K562 (cell line): ENCODE measurements at regions not wholly inside any gene's neighbourhood (a gene's known extent, or its start where the extent isn't known, plus 50 kb on each side); places are given as distances from the start of the nearest gene placed in this dataset.

ENCODE experiments used
- ATAC-seq: fragments of 200-7000 bp; cut with Tn5 transposase; 3 replicates; pipeline ENCODE4 v1.9.1; 2020; ENCODE audit warnings: moderate library complexity
- BruUV-seq: library from RNA; stranded (reverse); fragments of 400-500 nt; replicated peaks from 2 replicates; lab custom pipeline; 2021; lab: Mats Ljungman, UMichigan
- CTCF ChIA-PET: fragments of 300-600 bp; formaldehyde crosslinking; extraction: SDS; loops from one replicate; lab custom pipeline; 2021; ENCODE audit warnings: low intra/inter-chr PET ratio; lab: Yijun Ruan, JAX
- POLR2A ChIA-PET: fragments of 300-600, 350-650 bp; sonication (Branson Sonifier 250); formaldehyde crosslinking; extraction: SDS; loops from one replicate; lab custom pipeline; 2021; ENCODE audit warnings: antibody characterized with exemption, inconsistent platforms; lab: Yijun Ruan, JAX
- DNase-seq, 4 experiments: peaks; one replicate each; pipeline versions ENCODE4 v3.0.0 to v3.0.0-alpha.2; 2011 to 2018; ENCODE audit warnings: low spot score in 3 of 4, mixed read lengths in 3 of 4; ENCODE audit errors: extremely low read depth in 1 of 4
- FAIRE-seq: peaks from 2 replicates; lab custom pipeline; 2011; peaks lifted over from hg19 to GRCh38; lab: Jason Lieb, UNC
- H2AFZ ChIP-seq: 2 replicates; pipeline ENCODE4 v1.6.0; 2011; ENCODE audit warnings: low read depth, low read length, control low read depth, inconsistent platforms
- H3K27ac ChIP-seq: fragments of 200-600 bp; 3 replicates; pipeline ENCODE4 v1.8.0; 2011; ENCODE audit warnings: low read depth, mild to moderate bottlenecking, control low read depth, inconsistent platforms, low read length, moderate library complexity, mixed read lengths; ENCODE audit errors: extremely low read depth
- H3K27me3 ChIP-seq, 2 experiments: fragments of 300-600 bp in 1 of 2; 2 replicates in 1 of 2; 3 replicates in 1 of 2; pipeline versions ENCODE4 v1.6.0 to v1.8.0; 2011; ENCODE audit warnings: inconsistent platforms in 2 of 2, low read length in 2 of 2, mild to moderate bottlenecking in 1 of 2, mixed read lengths in 1 of 2, moderate library complexity in 1 of 2; ENCODE audit not compliant: control insufficient read depth in 2 of 2, insufficient read depth in 2 of 2
- H3K36me3 ChIP-seq: fragments of 300-600 bp; 3 replicates; pipeline ENCODE4 v1.8.0; 2011; ENCODE audit warnings: mild to moderate bottlenecking, low read length, inconsistent platforms; ENCODE audit not compliant: control insufficient read depth, insufficient read depth
- H3K4me1 ChIP-seq, 2 experiments: fragments of 200-600 bp in 1 of 2; replicated peaks in 1 of 2; 2 replicates in 1 of 2; 3 replicates in 1 of 2; pipeline versions ENCODE4 v1.5.1 to v1.8.0; 2011; ENCODE audit warnings: inconsistent platforms in 2 of 2, low read length in 2 of 2, mild to moderate bottlenecking in 1 of 2, mixed read lengths in 1 of 2, moderate library complexity in 1 of 2; ENCODE audit not compliant: control insufficient read depth in 2 of 2, insufficient read depth in 2 of 2
- H3K4me2 ChIP-seq: 2 replicates; pipeline ENCODE4 v1.6.1; 2011; ENCODE audit warnings: low read length, control low read depth, inconsistent platforms, mixed read lengths; ENCODE audit not compliant: insufficient read depth
- H3K4me3 ChIP-seq: fragments of 200-600 bp; sonication (generic), shearing (Covaris generic); 2 replicates; pipeline ENCODE4 v1.5.1; 2016; ENCODE audit warnings: control low read depth, inconsistent platforms
- H3K79me2 ChIP-seq: fragments of 200-600 bp; 3 replicates; pipeline ENCODE4 v1.8.0; 2011; ENCODE audit warnings: low read length, inconsistent platforms; ENCODE audit not compliant: control insufficient read depth, insufficient read depth
- H3K9ac ChIP-seq, 2 experiments: 2 replicates each; pipeline versions ENCODE4 v1.6.0 to v1.6.1; 2011; ENCODE audit warnings: low read depth in 2 of 2, low read length in 2 of 2, control low read depth in 1 of 2, inconsistent platforms in 1 of 2, mild to moderate bottlenecking in 1 of 2, mixed read lengths in 1 of 2; ENCODE audit not compliant: insufficient read depth in 1 of 2
- H3K9me1 ChIP-seq: one replicate; pipeline ENCODE4 v1.6.0; 2011; ENCODE audit warnings: inconsistent platforms, mild to moderate bottlenecking, low read length, moderate library complexity; ENCODE audit not compliant: control insufficient read depth, insufficient read depth
- H3K9me3 ChIP-seq: replicated peaks from 2 replicates; pipeline ENCODE4 v1.5.1; 2011; ENCODE audit warnings: low read depth, low read length, inconsistent platforms; ENCODE audit not compliant: control insufficient read depth, insufficient read depth
- H4K20me1 ChIP-seq: replicated peaks from 2 replicates; pipeline ENCODE4 v1.6.1; 2011; ENCODE audit warnings: low read length, inconsistent platforms, mixed read lengths; ENCODE audit not compliant: control insufficient read depth, insufficient read depth
- EZH2 ChIP-seq: IDR thresholded peaks from 2 replicates; pipeline ENCODE4 v1.6.1; 2012; ENCODE audit warnings: low read depth, mild to moderate bottlenecking, inconsistent platforms, low read length, borderline replicate concordance
- HDAC6 ChIP-seq: IDR thresholded peaks from 2 replicates; pipeline ENCODE4 v1.6.1; 2012; ENCODE audit warnings: low read depth, mild to moderate bottlenecking, control low read depth, inconsistent platforms, low read length, moderate library complexity
- HSF4 ChIP-seq: fragments of 250-450 bp; sonication (Bioruptor Pico); IDR thresholded peaks from 2 replicates; pipeline ENCODE4 v2.1.2; 2022; ENCODE audit warnings: mild to moderate bottlenecking, moderate library complexity, borderline replicate concordance
- MCM3 ChIP-seq: fragments of 450-650 bp; IDR thresholded peaks from 2 replicates; pipeline ENCODE4 v1.6.1; 2016
- MECOM ChIP-seq: fragments of 250-450 bp; sonication (Bioruptor Pico); IDR thresholded peaks from 2 replicates; pipeline ENCODE4 v1.8.0; 2022; ENCODE audit warnings: inconsistent platforms
- NEUROD1 ChIP-seq: fragments of 150-350 bp; IDR thresholded peaks from 2 replicates; pipeline ENCODE4 v1.6.1; 2014; ENCODE audit warnings: borderline replicate concordance, low read length, low read depth; ENCODE audit not compliant: partially characterized antibody
- NR4A1 ChIP-seq, 2 experiments: fragments of 250-450 bp in 1 of 2; fragments of 450-650 bp in 1 of 2; sonication (Bioruptor Pico) in 1 of 2; IDR thresholded peaks; 2 replicates each; pipeline versions ENCODE4 v1.4.0 to v1.6.1; 2016 to 2020; ENCODE audit warnings: mild to moderate bottlenecking in 2 of 2, missing compliant biosample characterization in 1 of 2, missing genetic modification characterization in 1 of 2, moderate library complexity in 1 of 2
- POLR2G ChIP-seq: fragments of 200-400 bp; formaldehyde crosslinking; IDR thresholded peaks from 2 replicates; pipeline ENCODE4 v1.6.1; 2017; ENCODE audit warnings: low read depth, mild to moderate bottlenecking, antibody characterized with exemption, low read length, moderate library complexity
- POLR2H ChIP-seq: IDR thresholded peaks from 2 replicates; pipeline ENCODE4 v1.6.1; 2016; ENCODE audit warnings: missing genetic modification characterization, low read depth, mild to moderate bottlenecking, control low read depth, missing compliant biosample characterization, moderate library complexity
- POLR3A ChIP-seq: IDR thresholded peaks from 2 replicates; pipeline ENCODE4 v1.6.1; 2011; ENCODE audit warnings: borderline replicate concordance, mild to moderate bottlenecking, moderate library complexity; ENCODE audit not compliant: insufficient read length, insufficient read depth; ENCODE audit errors: extremely low read depth
- ZNF830 ChIP-seq: fragments of 250-450 bp; sonication (Bioruptor Pico); IDR thresholded peaks from 2 replicates; pipeline ENCODE4 v1.5.0; 2021; ENCODE audit warnings: mild to moderate bottlenecking
- WGBS: fragments of 100-300 bp; shearing (Covaris generic); methylation state at CpG from one replicate; pipeline ENCODE4 v1.1.6; 2016; ENCODE audit warnings: low coverage, mixed read lengths; ENCODE audit not compliant: insufficient coverage; ENCODE audit errors: missing lambda C conversion rate; 5-methylcytosine and 5-hydroxymethylcytosine counted together
- in situ Hi-C: fragments of 300-500 bp; cut with MboI; formaldehyde crosslinking; loops from 4 replicates; pipeline ENCODE4 v1.15.0; 2018; ENCODE audit warnings: inconsistent platforms, mixed read lengths
- intact Hi-C: fragments of 100-400 bp; cut with micrococcal nuclease; formaldehyde crosslinking; loops from 2 replicates; pipeline ENCODE4 v1.14.2; 2022
- TF ChIP-seq, protein P1 (sequence below): sonication (generic); formaldehyde crosslinking; IDR thresholded peaks from 2 replicates; pipeline ENCODE4 v1.8.1; 2023; ENCODE audit warnings: mild to moderate bottlenecking, missing genetic modification reagents
- TF ChIP-seq, protein P2 (sequence below): IDR thresholded peaks from 2 replicates; pipeline ENCODE4 v1.6.1; 2014; ENCODE audit warnings: antibody characterized with exemption

DNA sequence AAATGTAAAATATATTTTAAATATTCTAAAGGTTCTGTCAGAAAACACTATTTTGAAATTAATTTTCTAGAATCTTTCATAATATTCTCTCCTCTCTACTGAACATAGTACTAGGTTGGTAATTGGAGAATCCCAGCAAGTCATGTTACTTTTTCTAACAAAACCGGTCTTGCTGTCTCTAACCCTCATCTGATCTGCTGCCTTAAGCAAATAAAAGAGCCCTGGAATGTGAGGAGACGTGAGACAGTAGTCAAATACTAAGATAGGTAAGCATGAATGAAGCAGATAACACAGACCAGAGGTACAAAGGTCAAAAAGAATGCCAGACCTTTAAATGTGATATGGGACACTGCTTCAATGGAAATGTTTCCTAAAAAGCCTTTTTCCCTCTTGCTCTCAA lies 462.4 kb upstream of the NUPR2 start (continued):
- TF ChIP-seq, protein P1, sequence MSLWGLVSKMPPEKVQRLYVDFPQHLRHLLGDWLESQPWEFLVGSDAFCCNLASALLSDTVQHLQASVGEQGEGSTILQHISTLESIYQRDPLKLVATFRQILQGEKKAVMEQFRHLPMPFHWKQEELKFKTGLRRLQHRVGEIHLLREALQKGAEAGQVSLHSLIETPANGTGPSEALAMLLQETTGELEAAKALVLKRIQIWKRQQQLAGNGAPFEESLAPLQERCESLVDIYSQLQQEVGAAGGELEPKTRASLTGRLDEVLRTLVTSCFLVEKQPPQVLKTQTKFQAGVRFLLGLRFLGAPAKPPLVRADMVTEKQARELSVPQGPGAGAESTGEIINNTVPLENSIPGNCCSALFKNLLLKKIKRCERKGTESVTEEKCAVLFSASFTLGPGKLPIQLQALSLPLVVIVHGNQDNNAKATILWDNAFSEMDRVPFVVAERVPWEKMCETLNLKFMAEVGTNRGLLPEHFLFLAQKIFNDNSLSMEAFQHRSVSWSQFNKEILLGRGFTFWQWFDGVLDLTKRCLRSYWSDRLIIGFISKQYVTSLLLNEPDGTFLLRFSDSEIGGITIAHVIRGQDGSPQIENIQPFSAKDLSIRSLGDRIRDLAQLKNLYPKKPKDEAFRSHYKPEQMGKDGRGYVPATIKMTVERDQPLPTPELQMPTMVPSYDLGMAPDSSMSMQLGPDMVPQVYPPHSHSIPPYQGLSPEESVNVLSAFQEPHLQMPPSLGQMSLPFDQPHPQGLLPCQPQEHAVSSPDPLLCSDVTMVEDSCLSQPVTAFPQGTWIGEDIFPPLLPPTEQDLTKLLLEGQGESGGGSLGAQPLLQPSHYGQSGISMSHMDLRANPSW (CRISPR knock-in tag), result no peak

DNA sequence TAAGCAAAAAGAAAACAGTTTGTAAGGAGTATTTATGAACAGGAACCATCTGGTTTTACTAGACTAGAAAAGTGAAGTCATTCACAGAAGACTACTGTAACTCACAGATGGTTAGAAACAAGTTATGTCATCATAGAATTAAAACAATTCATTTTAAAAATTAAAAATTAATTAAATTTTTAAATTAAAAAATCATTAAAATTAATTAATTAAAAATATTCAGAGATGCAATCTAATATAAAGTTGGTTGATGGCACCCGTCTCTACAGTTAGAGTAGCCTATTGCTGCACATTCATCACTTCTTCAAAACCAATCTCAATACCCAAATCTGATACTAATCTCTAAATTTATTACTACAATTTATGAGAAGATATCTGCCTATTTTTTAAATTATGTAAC lies 454.8 kb upstream of the NUPR2 start:
- in situ Hi-C loops (no loop called here), intact Hi-C loops (no loop called here)
- Histone ChIP-seq H3K4me1 (no peaks in the 10 kb centered on the region), H4K20me1 (no peaks in the 10 kb centered on the region), H2AFZ (no peak overlapping the region), H3K9ac (no peak overlapping the region), H3K27me3 (no peaks in the 10 kb centered on the region), H3K36me3 (no peaks in the 10 kb centered on the region), H3K79me2 (no peaks in the 10 kb centered on the region), H3K4me3 (no peak overlapping the region), H3K9me3 (no peaks in the 10 kb centered on the region), H3K9me1 (no peaks in the 10 kb centered on the region), H3K27ac (no peak overlapping the region), H3K4me2 (no peak overlapping the region)
- WGBS, result 0% methylated on average over 1 of the region's 1 CpG
- CTCF ChIA-PET, result no interaction called here
- TF ChIP-seq MCM3 (no peak), EZH2 (no peak), POLR3A (no peak), POLR2H (no peak), NEUROD1 (no peak), POLR2G (no peak), HSF4 (no peak), HDAC6 (no peak), MECOM (CRISPR knock-in tag) (no peak), NR4A1 (CRISPR knock-in tag; IDR thresholded peaks at IDR 0.05) (no peak), NR4A1 (tag; IDR thresholded peaks at IDR 0.05) (no peak), ZNF830 (CRISPR knock-in tag) (no peak)
- TF ChIP-seq, protein P2, sequence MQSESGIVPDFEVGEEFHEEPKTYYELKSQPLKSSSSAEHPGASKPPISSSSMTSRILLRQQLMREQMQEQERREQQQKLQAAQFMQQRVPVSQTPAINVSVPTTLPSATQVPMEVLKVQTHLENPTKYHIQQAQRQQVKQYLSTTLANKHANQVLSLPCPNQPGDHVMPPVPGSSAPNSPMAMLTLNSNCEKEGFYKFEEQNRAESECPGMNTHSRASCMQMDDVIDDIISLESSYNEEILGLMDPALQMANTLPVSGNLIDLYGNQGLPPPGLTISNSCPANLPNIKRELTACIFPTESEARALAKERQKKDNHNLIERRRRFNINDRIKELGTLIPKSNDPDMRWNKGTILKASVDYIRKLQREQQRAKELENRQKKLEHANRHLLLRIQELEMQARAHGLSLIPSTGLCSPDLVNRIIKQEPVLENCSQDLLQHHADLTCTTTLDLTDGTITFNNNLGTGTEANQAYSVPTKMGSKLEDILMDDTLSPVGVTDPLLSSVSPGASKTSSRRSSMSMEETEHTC, result no peak
- POLR2A ChIA-PET, result no interaction called here
- BruUV-seq, result no TSS peak
- DNase-seq (no peak), ATAC-seq (no peak), FAIRE-seq (no peak)
